Pons (tissue), 1 donor: ENCODE measurements at regions not wholly inside any gene's neighbourhood (a gene's known extent, or its start where the extent isn't known, plus 50 kb on each side); places are given as distances from the start of the nearest gene placed in this dataset.
"Not testable (repeated sequence)": the region's sequence is repeated elsewhere in the genome, so short reads cannot be mapped to it uniquely, and the experiment has no call there.

Experiments used
- DNase-seq: peaks from one replicate; pipeline ENCODE4 v3.0.0-alpha.2; 2016; ENCODE audit warnings: low spot score

GRCh38 chr4:128688846-128689437 is 120.6 kb upstream of the JADE1 start:
- DNase-seq, result no peak

GRCh38 chr4:128688033-128688721 is 121.3 kb upstream of the JADE1 start:
- no peak for DNase-seq

- DNase-seq, result no peak
Observed at GRCh38 chr4:128686810-128687209, 122.7 kb upstream of the JADE1 start.

GRCh38 chr4:128686032-128686465 is 123.5 kb upstream of the JADE1 start:
- DNase-seq, result no peak

GRCh38 chr4:128684016-128684415 is 125.5 kb upstream of the JADE1 start:
- DNase-seq, result no peak

- DNase-seq, result no peak
Observed at GRCh38 chr4:128682942-128683666, 126.4 kb upstream of the JADE1 start.

- DNase-seq, result no peak
Observed at GRCh38 chr4:128676095-128676494, 133.4 kb upstream of the JADE1 start.

- peak; percentile 53 for DNase-seq
Observed at GRCh38 chr4:128675083-128675482, 134.4 kb upstream of the JADE1 start.

- not testable (repeated sequence) for DNase-seq
Observed at GRCh38 chr4:128673159-128673558, 136.3 kb upstream of the JADE1 start.

GRCh38 chr4:128672596-128672995 is 136.9 kb upstream of the JADE1 start:
- DNase-seq, result not testable (repeated sequence)

GRCh38 chr4:128670513-128670912 is 139.0 kb upstream of the JADE1 start:
- no peak for DNase-seq

- DNase-seq, result peak; percentile 79
Observed at GRCh38 chr4:128668566-128668965, 140.9 kb upstream of the JADE1 start.

- no peak for DNase-seq
Observed at GRCh38 chr4:128665514-128665913, 144.0 kb upstream of the JADE1 start.

- DNase-seq, result no peak
Observed at GRCh38 chr4:128663325-128663724, 146.2 kb upstream of the JADE1 start.

- no peak for DNase-seq
Observed at GRCh38 chr4:128661479-128661878, 148.0 kb upstream of the JADE1 start.

- DNase-seq, result peak; percentile 70
Observed at GRCh38 chr4:128660361-128661215, 148.9 kb upstream of the JADE1 start.

- no peak for DNase-seq
Observed at GRCh38 chr4:128658214-128658631, 151.3 kb upstream of the JADE1 start.

GRCh38 chr4:128657638-128658037 is 151.9 kb upstream of the JADE1 start:
- no peak for DNase-seq

GRCh38 chr4:128654465-128654864 is 155.0 kb upstream of the JADE1 start:
- DNase-seq, result no peak

- peak; percentile 86 for DNase-seq
Observed at GRCh38 chr4:128653527-128654444, 155.7 kb upstream of the JADE1 start.

- DNase-seq, result no peak
Observed at GRCh38 chr4:128649575-128650205, 159.8 kb upstream of the JADE1 start.
